Mammary epithelial cell (primary cell): ENCODE measurements at regions not wholly inside any gene's neighbourhood (a gene's known extent, or its start where the extent isn't known, plus 50 kb on each side); places are given as distances from the start of the nearest gene placed in this dataset.

Source experiments
- EZH2 ChIP-seq: IDR thresholded peaks from 2 replicates; pipeline ENCODE4 v1.6.1; 2012; ENCODE audit warnings: low read length, inconsistent platforms, borderline replicate concordance
- TF ChIP-seq, protein P1 (sequence below), 2 donors: IDR thresholded peaks in 1 of 2; conservative IDR thresholded peaks in 1 of 2; 2 replicates each; pipeline ENCODE4 v1.5.1; 2011 to 2012; ENCODE audit warnings: inconsistent platforms in 2 of 2, low read length in 2 of 2, mild to moderate bottlenecking in 2 of 2, control low read depth in 1 of 2, low read depth in 1 of 2; ENCODE audit not compliant: insufficient read depth in 1 of 2; ENCODE audit errors: extremely low read depth in 1 of 2

DNA sequence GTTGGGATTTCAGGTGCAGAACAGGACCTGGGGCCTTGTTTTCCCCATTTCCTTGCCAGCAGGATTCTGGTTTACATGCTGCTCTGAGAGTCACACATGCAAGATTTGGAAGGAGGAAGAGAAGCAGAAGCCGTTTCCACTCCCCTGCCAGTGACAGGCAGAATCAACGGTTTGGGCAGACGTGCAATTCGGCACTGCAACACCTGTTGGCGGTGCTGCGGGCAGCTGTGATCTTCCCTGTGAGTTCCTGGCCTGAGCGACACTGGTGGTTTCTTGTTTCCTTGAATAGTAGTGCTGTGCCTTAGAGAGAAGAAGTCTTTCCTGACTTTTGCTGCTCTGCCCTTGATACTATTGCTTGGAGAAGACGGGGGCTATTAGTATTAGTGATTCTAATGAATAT lies 1126.2 kb downstream of the TYW1 start:
- TF ChIP-seq, protein P1, sequence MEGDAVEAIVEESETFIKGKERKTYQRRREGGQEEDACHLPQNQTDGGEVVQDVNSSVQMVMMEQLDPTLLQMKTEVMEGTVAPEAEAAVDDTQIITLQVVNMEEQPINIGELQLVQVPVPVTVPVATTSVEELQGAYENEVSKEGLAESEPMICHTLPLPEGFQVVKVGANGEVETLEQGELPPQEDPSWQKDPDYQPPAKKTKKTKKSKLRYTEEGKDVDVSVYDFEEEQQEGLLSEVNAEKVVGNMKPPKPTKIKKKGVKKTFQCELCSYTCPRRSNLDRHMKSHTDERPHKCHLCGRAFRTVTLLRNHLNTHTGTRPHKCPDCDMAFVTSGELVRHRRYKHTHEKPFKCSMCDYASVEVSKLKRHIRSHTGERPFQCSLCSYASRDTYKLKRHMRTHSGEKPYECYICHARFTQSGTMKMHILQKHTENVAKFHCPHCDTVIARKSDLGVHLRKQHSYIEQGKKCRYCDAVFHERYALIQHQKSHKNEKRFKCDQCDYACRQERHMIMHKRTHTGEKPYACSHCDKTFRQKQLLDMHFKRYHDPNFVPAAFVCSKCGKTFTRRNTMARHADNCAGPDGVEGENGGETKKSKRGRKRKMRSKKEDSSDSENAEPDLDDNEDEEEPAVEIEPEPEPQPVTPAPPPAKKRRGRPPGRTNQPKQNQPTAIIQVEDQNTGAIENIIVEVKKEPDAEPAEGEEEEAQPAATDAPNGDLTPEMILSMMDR (conservative IDR thresholded peaks at IDR 0.05 in 1 of 2, IDR thresholded peaks at IDR 0.05 in 1 of 2; ENCODE audit: extremely low read depth in 1 of 2, insufficient read depth in 1 of 2, low read depth in 1 of 2, low read length in 2 of 2) = no peak
- no peak for TF ChIP-seq EZH2
